Neural crest cell (in vitro differentiated cells): ENCODE measurements at regions not wholly inside any gene's neighbourhood (a gene's known extent, or its start where the extent isn't known, plus 50 kb on each side); places are given as distances from the start of the nearest gene placed in this dataset.
"Not testable (repeated sequence)": the region's sequence is repeated elsewhere in the genome, so short reads cannot be mapped to it uniquely, and the experiment has no call there.

ENCODE experiments used
- DNase-seq: peaks from one replicate; pipeline ENCODE4 v3.0.0; 2021; ENCODE audit warnings: low read depth, mixed read lengths, low spot score
- H3K27ac Mint-ChIP-seq: one replicate; pipeline ENCODE4 v1.8.0; 2021; ENCODE audit warnings: mild to moderate bottlenecking, mixed read lengths; ENCODE audit not compliant: unreplicated experiment
- H3K27me3 Mint-ChIP-seq: 2 replicates; pipeline ENCODE4 v1.8.0; 2021; ENCODE audit warnings: low read depth, mild to moderate bottlenecking, mixed read lengths
- H3K36me3 Mint-ChIP-seq: 2 replicates; pipeline ENCODE4 v1.8.0; 2021; ENCODE audit warnings: low read depth, mild to moderate bottlenecking, mixed read lengths
- H3K4me1 Mint-ChIP-seq: 2 replicates; pipeline ENCODE4 v1.8.0; 2021; ENCODE audit warnings: mixed read lengths
- H3K4me3 Mint-ChIP-seq: one replicate; pipeline ENCODE4 v1.8.0; 2021; ENCODE audit warnings: mild to moderate bottlenecking, mixed read lengths
- H3K9me3 Mint-ChIP-seq: 2 replicates; pipeline ENCODE4 v1.8.0; 2021; ENCODE audit warnings: mixed read lengths
- CTCF ChIP-seq: fragments of 200-600 bp; sonication (generic); conservative IDR thresholded peaks from 2 replicates; pipeline ENCODE4 v1.5.0; 2021; ENCODE audit warnings: antibody characterized with exemption, mild to moderate bottlenecking

DNA sequence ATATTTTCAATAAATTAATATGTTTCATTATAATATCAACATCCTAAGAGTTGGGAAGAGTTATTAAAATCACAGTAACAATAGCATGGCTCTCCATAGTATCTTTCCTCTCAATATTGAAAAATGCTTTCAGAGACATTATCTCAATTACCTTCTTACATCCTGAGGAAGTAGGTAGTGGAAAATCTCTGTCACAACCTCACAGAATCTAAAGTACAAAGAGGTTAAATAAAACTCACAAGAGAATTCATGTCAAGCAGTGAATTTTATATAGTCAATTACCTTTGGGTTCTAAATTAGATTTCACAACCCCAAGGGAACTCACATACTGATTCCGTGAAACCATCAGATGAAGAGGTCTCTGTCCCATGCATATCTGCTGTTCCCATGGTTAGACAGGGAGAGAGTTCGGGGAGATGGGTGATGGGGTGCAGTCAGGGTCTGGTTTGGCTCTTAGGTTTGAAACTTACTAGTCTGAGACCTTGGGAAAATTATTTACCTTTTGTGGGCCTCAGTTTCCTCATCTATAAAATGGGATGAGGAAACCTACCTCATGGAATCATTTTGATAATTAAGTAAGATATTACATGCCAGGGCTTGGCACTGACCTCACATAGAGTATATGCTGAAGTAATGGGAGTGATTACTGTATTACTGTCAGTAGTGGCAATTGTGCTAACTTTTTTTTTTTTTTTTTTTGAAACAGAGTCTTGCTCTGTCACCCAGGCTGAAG, 74.0 kb upstream of the SNX9 start:
- DNase-seq, result no peak
- H3K9me3 Mint-ChIP-seq, result peaks cover 15% of the 10 kb centered on the region
- no peak overlapping the region for H3K27ac Mint-ChIP-seq
- peaks cover 6% of the 10 kb centered on the region for H3K36me3 Mint-ChIP-seq
- H3K27me3 Mint-ChIP-seq, result peaks cover 16% of the 10 kb centered on the region
- no peaks in the 10 kb centered on the region for H3K4me1 Mint-ChIP-seq
- TF ChIP-seq CTCF, result no peak
- no peak overlapping the region for H3K4me3 Mint-ChIP-seq

- H3K9me3 Mint-ChIP-seq, result peaks cover 15% of the 10 kb centered on the region
- H3K27ac Mint-ChIP-seq, DNase-seq, H3K4me1 Mint-ChIP-seq, H3K4me3 Mint-ChIP-seq, H3K36me3 Mint-ChIP-seq: not testable (repeated sequence)
- peaks cover 30% of the 10 kb centered on the region for H3K27me3 Mint-ChIP-seq
Measured at GRCh38 chr6:157750973-157751372, 72.1 kb upstream of the SNX9 start.

- H3K4me1 Mint-ChIP-seq, result peaks cover 14% of the 10 kb centered on the region
- no peak for TF ChIP-seq CTCF
- H3K27me3 Mint-ChIP-seq, result peaks cover 37% of the 10 kb centered on the region
- H3K9me3 Mint-ChIP-seq, result peaks cover 13% of the 10 kb centered on the region
- DNase-seq, result no peak
- no peak overlapping the region for H3K27ac Mint-ChIP-seq
- peaks cover 6% of the 10 kb centered on the region for H3K36me3 Mint-ChIP-seq
- H3K4me3 Mint-ChIP-seq, result no peak overlapping the region
Measured at GRCh38 chr6:157751547-157752200, 71.4 kb upstream of the SNX9 start.

DNA sequence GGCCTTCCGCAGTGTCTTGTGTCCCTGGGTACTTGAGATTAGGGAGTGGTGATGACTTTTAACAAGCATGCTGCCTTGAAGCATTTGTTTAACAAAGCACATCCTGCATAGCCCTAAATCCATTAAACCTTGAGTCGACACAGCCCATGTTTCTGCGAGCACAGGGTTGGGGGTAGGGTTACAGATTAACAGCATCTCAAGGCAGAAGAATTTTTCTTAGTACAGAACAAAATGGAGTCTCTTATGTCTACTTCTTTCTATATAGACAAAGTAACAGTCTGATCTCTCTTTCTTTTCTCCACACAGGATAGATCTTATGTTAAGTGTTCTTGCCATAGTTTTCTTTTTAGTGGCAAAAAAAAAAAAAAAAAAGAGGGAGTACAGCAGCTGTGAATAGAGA, 70.2 kb upstream of the SNX9 start:
- not testable (repeated sequence) for H3K27ac Mint-ChIP-seq
- peaks cover 41% of the 10 kb centered on the region for H3K27me3 Mint-ChIP-seq

GRCh38 chr6:157753291-157753690, 69.8 kb upstream of the SNX9 start:
- TF ChIP-seq CTCF, result no peak
- H3K36me3 Mint-ChIP-seq, result peaks cover 6% of the 10 kb centered on the region
- H3K27ac Mint-ChIP-seq, result no peak overlapping the region
- DNase-seq, result no peak
- H3K27me3 Mint-ChIP-seq, result peaks cover 41% of the 10 kb centered on the region
- H3K4me1 Mint-ChIP-seq, result peaks cover 17% of the 10 kb centered on the region
- H3K9me3 Mint-ChIP-seq, result peaks cover 13% of the 10 kb centered on the region
- no peak overlapping the region for H3K4me3 Mint-ChIP-seq

More for the DNA sequence above, 70.2 kb upstream of the SNX9 start:
- H3K4me3 Mint-ChIP-seq, DNase-seq, H3K36me3 Mint-ChIP-seq: not testable (repeated sequence)
- Mint-ChIP-seq H3K4me1 (peaks cover 17% of the 10 kb centered on the region), H3K9me3 (peaks cover 13% of the 10 kb centered on the region)

DNA sequence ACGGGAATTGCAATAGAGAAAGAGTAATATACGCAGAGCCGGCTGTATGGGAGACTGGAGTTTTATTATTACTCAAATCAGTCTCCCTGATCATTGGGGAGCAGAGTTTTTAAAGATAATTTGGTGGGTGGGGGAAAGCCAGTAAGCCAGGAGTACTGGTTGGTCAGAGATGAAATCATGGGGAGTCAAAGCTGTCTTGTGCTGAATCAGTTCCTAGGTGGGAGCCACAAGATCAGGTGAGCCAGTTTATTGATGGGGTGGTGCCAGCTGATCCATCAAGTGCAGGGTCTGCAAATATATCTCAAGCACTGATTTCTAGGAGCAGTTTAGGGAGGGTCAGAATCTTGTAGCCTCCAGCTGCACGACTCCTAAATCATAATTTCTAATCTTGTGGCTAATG, 69.2 kb upstream of the SNX9 start:
- H3K4me3 Mint-ChIP-seq, result not testable (repeated sequence)

DNA sequence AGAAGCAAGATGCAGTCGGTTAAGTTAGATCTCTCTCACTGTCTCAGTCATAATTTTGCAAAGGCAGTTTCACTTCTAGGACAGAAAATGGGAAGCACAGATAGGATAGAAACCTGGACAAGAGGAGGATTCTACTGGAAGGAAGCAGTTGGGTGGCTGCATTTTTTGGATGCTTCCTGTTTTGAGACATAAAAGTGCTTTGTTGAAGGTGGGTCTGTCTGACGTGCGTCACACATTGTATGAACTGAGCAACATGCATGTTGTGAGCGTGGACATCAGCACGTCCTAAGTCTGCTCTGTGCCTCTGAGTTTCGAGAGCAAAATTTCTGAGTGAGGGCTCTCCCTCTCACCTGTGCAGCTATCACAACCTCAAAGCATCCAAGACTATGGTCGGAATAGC, 68.7 kb upstream of the SNX9 start:
- Mint-ChIP-seq H3K27me3 (peaks cover 41% of the 10 kb centered on the region), H3K27ac (no peak overlapping the region), H3K4me1 (peaks cover 17% of the 10 kb centered on the region), H3K4me3 (no peak overlapping the region), H3K9me3 (peaks cover 13% of the 10 kb centered on the region), H3K36me3 (peaks cover 6% of the 10 kb centered on the region)
- DNase-seq, result no peak
- no peak for TF ChIP-seq CTCF

More for the DNA sequence above, 69.2 kb upstream of the SNX9 start:
- Mint-ChIP-seq H3K27me3 (peaks cover 41% of the 10 kb centered on the region), H3K9me3 (peaks cover 13% of the 10 kb centered on the region), H3K4me1 (peaks cover 17% of the 10 kb centered on the region)
- not testable (repeated sequence) for DNase-seq, H3K36me3 Mint-ChIP-seq, H3K27ac Mint-ChIP-seq
